AG04450 (cell line): ENCODE measurements at regions not wholly inside any gene's neighbourhood (a gene's known extent, or its start where the extent isn't known, plus 50 kb on each side); places are given as distances from the start of the nearest gene placed in this dataset.

Experiments
- CTCF ChIA-PET: fragments of 300-600, 350-600 bp; formaldehyde crosslinking; extraction: SDS; loops from one replicate; lab custom pipeline; 2022; ENCODE audit warnings: antibody characterized with exemption, inconsistent platforms; lab: Charles Lee
- POLR2A ChIA-PET: fragments of 350-600 bp; formaldehyde crosslinking; extraction: SDS; loops from one replicate; lab custom pipeline; 2021; ENCODE audit warnings: antibody characterized with exemption, inconsistent platforms; lab: Yijun Ruan, JAX
- DNase-seq: peaks from one replicate; pipeline ENCODE4 v3.0.0-alpha.2; 2011; ENCODE audit warnings: low read depth, low spot score
- H3K27ac ChIP-seq: one replicate; pipeline ENCODE4 v1.5.1; 2012; ENCODE audit warnings: low read depth, low read length, control low read depth
- H3K27me3 ChIP-seq: one replicate; pipeline ENCODE4 v1.6.0; 2012; ENCODE audit warnings: low read length; ENCODE audit not compliant: control insufficient read depth, insufficient read depth
- H3K4me3 ChIP-seq: 2 replicates; pipeline ENCODE4 v1.5.1; 2011; ENCODE audit warnings: mild to moderate bottlenecking, low read depth, low read length, control low read depth
- H3K9me3 ChIP-seq: 2 replicates; pipeline ENCODE4 v1.5.1; 2012; ENCODE audit warnings: low read length; ENCODE audit not compliant: control insufficient read depth, insufficient read depth
- CTCF ChIP-seq: IDR thresholded peaks from 2 replicates; pipeline ENCODE4 v1.5.1; 2011; ENCODE audit warnings: low read depth, low read length, control low read depth, inconsistent platforms

GRCh38 chr6:80976336-80976735, 776.1 kb downstream of the TENT5A start:
- POLR2A ChIA-PET: no interaction called here
- CTCF ChIA-PET: interaction anchor here (0.9 kb wide), 1 partner anchor 825 kb away, joined by 3 read pairs; no protein-coding TSS in a partner anchor
- no peak for DNase-seq
- Histone ChIP-seq H3K27ac (no peak overlapping the region), H3K9me3 (no peaks in the 10 kb centered on the region), H3K27me3 (no peaks in the 10 kb centered on the region), H3K4me3 (no peak overlapping the region)
- no peak for TF ChIP-seq CTCF

- TF ChIP-seq CTCF: no peak
- no peak for DNase-seq
- no peak overlapping the region for H3K4me3 ChIP-seq
- no peak overlapping the region for H3K27ac ChIP-seq
- no peaks in the 10 kb centered on the region for H3K9me3 ChIP-seq
- no peaks in the 10 kb centered on the region for H3K27me3 ChIP-seq
- POLR2A ChIA-PET: no interaction called here
- CTCF ChIA-PET: interaction anchor here (0.6 kb wide), 1 partner anchor 198 kb away, joined by 7 read pairs; no protein-coding TSS in a partner anchor
Measured at GRCh38 chr6:80974579-80974978, 777.9 kb downstream of the TENT5A start.

- H3K9me3 ChIP-seq: no peaks in the 10 kb centered on the region
- H3K27me3 ChIP-seq: no peaks in the 10 kb centered on the region
- no peak overlapping the region for H3K4me3 ChIP-seq
- no peak overlapping the region for H3K27ac ChIP-seq
- peak; percentile 4 for DNase-seq
- ChIA-PET CTCF (no interaction called here), POLR2A (no interaction called here)
- TF ChIP-seq CTCF: no peak
Measured at GRCh38 chr6:80969439-80969838, 783.0 kb downstream of the TENT5A start.

GRCh38 chr6:80967609-80968008, 784.9 kb downstream of the TENT5A start:
- POLR2A ChIA-PET: no interaction called here
- no peak for TF ChIP-seq CTCF
- no peak for DNase-seq
- Histone ChIP-seq H3K9me3 (no peaks in the 10 kb centered on the region), H3K27me3 (no peaks in the 10 kb centered on the region), H3K27ac (no peak overlapping the region), H3K4me3 (no peak overlapping the region)
- CTCF ChIA-PET: no interaction called here

- CTCF ChIA-PET: interaction anchor here (1.6 kb wide), 1 partner anchor 114 kb away, joined by 4 read pairs; no protein-coding TSS in a partner anchor
- no peaks in the 10 kb centered on the region for H3K9me3 ChIP-seq
- POLR2A ChIA-PET: no interaction called here
- DNase-seq: no peak
- no peak overlapping the region for H3K4me3 ChIP-seq
- TF ChIP-seq CTCF: no peak
- H3K27me3 ChIP-seq: no peaks in the 10 kb centered on the region
- H3K27ac ChIP-seq: no peak overlapping the region
Measured at GRCh38 chr6:80962382-80962781, 790.1 kb downstream of the TENT5A start.
